ENCODE measurements at regions not wholly inside any gene's neighbourhood (a gene's known extent, or its start where the extent isn't known, plus 50 kb on each side); places are given as distances from the start of the nearest gene placed in this dataset.

DNA sequence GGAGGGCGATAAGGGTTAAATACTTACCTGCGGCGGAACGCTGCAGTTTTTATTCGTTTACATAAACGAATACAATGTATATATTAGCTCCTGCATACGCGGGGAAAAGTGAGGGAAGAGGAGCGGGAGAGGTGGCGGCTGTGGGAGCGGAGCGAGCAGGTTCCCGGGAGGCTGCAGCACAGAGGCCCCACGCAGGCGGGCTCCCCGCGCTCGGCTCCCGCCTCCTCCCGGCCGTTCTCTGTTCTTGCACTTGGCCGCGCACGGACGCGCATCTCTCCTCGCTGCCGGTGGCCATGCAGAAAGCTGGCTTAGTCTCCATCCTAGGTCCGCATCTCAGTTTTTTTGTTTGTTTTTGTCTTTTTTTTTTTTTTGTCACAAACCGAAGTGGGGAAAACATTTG is 340.4 kb upstream of the FAT1 start:
- DNase-seq (ENCODE audit: low read depth) = no peak
- H3K4me3 ChIP-seq (ENCODE audit: low read depth, low read length) = no peak overlapping the region
- TF ChIP-seq, protein P1, sequence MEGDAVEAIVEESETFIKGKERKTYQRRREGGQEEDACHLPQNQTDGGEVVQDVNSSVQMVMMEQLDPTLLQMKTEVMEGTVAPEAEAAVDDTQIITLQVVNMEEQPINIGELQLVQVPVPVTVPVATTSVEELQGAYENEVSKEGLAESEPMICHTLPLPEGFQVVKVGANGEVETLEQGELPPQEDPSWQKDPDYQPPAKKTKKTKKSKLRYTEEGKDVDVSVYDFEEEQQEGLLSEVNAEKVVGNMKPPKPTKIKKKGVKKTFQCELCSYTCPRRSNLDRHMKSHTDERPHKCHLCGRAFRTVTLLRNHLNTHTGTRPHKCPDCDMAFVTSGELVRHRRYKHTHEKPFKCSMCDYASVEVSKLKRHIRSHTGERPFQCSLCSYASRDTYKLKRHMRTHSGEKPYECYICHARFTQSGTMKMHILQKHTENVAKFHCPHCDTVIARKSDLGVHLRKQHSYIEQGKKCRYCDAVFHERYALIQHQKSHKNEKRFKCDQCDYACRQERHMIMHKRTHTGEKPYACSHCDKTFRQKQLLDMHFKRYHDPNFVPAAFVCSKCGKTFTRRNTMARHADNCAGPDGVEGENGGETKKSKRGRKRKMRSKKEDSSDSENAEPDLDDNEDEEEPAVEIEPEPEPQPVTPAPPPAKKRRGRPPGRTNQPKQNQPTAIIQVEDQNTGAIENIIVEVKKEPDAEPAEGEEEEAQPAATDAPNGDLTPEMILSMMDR (IDR thresholded peaks at IDR 0.05; ENCODE audit: control insufficient read depth, extremely low read depth, insufficient read depth) = no peak

DNA sequence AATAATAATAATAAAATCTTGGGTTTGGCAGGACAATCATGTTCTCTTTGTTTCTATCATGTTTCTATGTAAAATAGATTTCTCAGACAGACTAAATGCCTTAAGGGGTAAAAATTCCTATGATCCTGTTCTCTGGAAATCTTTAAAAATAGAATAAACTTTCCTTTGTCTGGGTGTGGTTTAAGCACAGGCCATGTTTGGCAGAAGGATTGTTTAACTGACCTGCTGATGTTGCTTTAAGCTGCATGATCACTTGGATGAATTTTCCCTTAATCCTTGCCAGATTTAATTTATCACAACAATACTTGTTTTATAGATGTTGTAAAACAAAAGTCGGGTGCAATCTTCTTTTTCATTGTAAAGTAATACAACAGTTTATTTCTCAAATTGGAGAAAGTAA is 341.7 kb upstream of the FAT1 start:
- DNase-seq (ENCODE audit: low read depth) = peak; percentile 10
- TF ChIP-seq, protein P1 (IDR thresholded peaks at IDR 0.05; ENCODE audit: control insufficient read depth, extremely low read depth, insufficient read depth) = no peak
- no peak overlapping the region for H3K4me3 ChIP-seq (ENCODE audit: low read depth, low read length)

DNA sequence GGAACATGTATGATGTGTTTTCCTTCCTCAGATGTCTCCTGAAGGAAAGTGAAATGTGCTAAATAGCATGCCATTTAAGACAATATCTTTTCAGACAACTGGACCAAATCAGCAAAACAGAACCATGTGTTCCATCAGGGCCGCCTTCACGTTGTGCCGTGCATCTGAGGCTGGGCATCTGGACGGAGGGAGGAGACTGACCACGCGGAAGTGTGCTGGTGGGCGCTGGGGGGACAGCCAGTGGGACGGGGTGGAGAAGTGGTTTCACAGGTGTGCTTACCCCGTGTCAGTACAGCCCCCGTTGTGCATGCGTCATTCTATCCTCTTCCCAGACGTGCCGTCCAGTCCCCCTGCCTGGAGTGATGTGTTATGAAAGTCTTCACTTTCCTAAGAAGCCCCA is 342.1 kb upstream of the FAT1 start:
- TF ChIP-seq, protein P1 (IDR thresholded peaks at IDR 0.05; ENCODE audit: control insufficient read depth, extremely low read depth, insufficient read depth) = no peak
- no peak overlapping the region for H3K4me3 ChIP-seq (ENCODE audit: low read depth, low read length)
- DNase-seq (ENCODE audit: low read depth) = no peak

DNA sequence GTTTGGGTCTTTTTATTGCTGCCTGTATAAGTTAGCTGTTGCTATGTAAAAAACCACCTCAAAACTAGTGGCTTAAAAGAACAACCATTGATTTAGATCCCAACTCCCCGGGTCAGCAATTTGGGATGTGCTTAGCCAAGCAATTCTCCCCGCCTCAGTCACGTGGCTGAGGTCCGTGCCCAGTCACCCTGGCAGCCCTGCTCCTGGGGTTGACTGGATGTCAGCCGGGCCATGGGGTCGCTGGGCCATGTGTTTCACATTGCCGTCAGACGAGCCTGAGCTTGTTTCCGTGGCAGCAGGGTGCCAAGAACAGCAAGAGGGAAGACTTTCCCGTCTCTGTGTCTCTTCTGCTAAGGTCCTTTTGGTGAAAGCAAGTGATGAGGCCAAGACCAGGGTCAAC is 345.7 kb upstream of the FAT1 start:
- no peak for DNase-seq (ENCODE audit: low read depth)
- no peak overlapping the region for H3K4me3 ChIP-seq (ENCODE audit: low read depth, low read length)
- TF ChIP-seq, protein P1 (IDR thresholded peaks at IDR 0.05; ENCODE audit: control insufficient read depth, extremely low read depth, insufficient read depth) = no peak

DNA sequence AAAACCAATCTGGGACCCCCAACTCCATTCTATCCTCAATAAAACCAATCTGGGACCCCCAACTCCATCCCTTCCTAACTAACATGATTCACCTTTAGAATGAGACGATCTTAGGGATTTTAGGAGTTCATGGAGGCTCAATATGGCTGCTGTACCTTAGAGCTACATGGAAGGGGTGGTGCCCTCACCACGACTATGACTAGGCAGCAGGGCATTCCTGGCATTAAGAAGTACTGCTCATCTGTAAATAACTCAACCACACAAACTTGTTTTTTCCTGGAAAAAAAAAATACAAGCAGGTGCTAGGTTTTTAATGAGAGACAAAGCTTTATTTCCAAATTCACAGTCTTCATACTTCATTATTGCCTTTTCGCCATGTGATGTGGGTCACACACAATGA is 346.5 kb upstream of the FAT1 start:
- no peak for DNase-seq (ENCODE audit: low read depth)
- TF ChIP-seq, protein P1 (IDR thresholded peaks at IDR 0.05; ENCODE audit: control insufficient read depth, extremely low read depth, insufficient read depth) = no peak
- H3K4me3 ChIP-seq (ENCODE audit: low read depth, low read length) = no peak overlapping the region

DNA sequence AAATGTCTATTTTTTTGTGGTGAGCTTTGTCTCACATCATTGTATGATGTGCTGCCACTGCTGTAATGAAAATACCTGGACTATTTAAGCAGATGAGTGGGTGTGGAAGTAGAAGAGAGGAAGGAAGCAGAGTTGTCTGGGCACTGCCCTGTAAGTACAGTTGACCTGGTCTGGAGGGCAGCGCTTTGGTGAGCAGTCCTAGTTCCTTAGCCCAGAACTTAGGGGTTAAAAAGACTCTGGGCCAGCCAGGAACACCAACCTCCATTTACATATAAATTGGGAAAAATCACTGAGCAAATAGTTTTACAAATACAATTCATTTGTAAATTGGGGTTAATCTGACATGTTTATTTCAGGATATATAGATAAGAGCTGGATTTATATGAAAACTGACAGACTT is 347.1 kb upstream of the FAT1 start:
- TF ChIP-seq, protein P1 (IDR thresholded peaks at IDR 0.05; ENCODE audit: control insufficient read depth, extremely low read depth, insufficient read depth) = no peak
- no peak for DNase-seq (ENCODE audit: low read depth)
- H3K4me3 ChIP-seq (ENCODE audit: low read depth, low read length) = no peak overlapping the region

DNA sequence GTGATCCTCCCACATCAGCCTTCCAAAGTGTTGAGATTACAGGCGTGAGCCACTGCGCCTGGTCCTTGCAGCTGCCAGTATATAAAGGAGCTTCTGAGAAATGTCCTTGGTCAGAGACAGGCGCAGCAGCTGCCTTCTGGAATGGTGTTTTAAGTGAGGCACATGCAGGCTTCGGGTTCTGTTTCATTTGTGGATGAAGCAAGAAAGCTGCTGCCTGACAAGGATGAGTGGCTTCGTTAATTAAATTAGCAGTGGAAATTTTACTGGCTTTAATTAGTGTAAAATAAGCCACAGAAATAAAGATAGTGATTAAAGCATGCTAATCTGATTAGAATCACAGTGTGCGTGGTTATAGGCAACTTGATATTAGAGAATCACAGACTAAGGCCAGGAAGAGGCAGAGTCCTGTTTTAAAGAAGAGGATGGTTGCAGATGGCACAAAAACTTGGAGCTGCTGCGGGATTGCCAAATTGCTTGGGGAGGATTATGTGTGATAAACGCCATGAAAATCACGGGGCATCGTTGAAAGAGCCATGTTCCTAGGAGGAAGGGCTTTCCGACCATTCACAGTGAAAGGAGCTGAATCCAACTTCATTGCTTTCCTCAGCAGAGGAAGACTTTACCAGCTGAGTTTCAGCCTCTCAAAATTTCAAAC is 348.4 kb upstream of the FAT1 start:
- no peak overlapping the region for H3K4me3 ChIP-seq (ENCODE audit: low read depth, low read length)
- DNase-seq (ENCODE audit: low read depth) = no peak
- TF ChIP-seq, protein P1 (IDR thresholded peaks at IDR 0.05; ENCODE audit: control insufficient read depth, extremely low read depth, insufficient read depth) = no peak
